SIG-M5 (cell line): ENCODE measurements at regions not wholly inside any gene's neighbourhood (a gene's known extent, or its start where the extent isn't known, plus 50 kb on each side); places are given as distances from the start of the nearest gene placed in this dataset.
"Not testable (repeated sequence)": the region's sequence is repeated elsewhere in the genome, so short reads cannot be mapped to it uniquely, and the experiment has no call there.

Experiments
- DNase-seq: peaks from one replicate; lab custom pipeline; 2025; lab: John Stamatoyannopoulos, UW

GRCh38 chr9:129457325-129457779, 163.5 kb downstream of the C9orf50 start:
- DNase-seq: no peak

DNA sequence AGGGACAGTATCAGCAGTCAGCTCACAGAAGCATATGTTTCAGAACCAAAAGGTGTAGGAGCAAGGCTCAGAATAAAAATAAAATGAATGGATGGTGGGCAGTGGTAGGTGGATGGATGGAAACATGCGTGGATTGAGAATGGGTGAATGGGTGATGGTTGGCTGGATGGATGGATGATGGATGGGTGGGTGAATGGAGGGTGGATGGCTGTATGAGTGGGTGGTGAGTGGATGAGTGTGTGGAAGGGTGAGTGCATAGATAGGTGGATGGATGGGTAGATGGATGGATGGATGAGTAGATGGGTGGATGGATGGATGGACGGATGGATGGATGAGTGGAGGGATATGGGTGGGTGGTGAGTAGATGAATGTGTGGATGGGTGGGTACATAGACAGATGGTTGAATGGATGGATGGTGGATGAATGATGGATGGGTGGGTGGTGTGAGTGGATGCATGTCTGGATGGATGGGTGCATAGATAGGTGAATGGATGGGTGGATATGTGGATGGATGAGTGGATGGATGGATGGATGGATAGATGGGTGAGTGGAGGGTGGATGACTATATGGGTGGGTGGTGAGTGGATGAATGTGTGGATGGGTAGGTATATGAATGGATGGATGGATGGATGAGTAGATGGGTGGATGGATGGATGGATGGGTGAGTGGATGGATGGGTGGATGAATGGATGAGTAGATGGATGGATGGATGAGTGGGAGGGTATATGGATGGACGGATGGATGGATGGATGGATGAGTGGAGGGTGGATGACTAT, 164.2 kb downstream of the C9orf50 start:
- DNase-seq: no peak

DNA sequence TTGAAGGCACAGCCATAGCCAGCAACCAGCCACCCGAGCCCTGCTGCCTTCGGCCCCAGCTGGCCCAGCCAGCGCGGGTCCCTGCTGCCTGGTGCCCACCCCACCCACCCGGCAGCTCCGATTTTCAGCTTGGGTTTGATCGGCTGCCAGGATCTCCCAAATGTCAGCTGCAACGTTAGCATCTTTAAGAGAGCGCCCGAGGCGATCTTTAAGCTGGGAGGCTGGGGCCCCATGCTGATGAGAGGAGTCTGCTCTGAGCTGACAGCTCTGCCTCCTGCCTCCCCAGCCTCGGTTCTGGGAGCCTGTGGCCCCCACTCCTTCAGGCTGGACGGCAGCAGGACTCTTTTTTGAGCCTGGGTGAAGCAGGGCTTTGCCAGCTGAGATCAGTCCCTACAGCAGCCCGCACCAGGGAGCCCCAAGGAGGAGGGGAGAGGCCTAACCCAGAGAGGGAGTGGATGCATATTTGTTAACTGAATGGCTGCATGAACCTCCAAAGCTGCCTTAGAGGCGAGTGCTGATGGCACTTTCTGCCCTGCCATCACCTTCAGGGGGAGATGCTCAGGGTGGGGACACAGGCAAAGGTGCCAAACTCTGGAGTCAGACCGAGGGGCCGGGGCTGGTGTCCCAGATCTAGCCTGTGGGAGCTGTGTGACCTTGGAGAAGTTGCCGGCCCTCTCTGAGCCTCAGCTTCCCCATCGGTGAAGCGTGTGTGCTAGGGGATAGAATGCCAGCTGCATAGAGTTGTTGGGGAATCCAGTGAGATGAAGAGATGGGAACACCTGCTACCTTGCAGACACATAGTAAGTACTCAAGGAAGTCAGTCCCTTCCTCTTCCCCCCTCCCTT, 165.5 kb downstream of the C9orf50 start:
- no peak for DNase-seq

- no peak for DNase-seq
These were observed 166.3 kb downstream of the C9orf50 start for GRCh38 chr9:129454467-129455067.

DNA sequence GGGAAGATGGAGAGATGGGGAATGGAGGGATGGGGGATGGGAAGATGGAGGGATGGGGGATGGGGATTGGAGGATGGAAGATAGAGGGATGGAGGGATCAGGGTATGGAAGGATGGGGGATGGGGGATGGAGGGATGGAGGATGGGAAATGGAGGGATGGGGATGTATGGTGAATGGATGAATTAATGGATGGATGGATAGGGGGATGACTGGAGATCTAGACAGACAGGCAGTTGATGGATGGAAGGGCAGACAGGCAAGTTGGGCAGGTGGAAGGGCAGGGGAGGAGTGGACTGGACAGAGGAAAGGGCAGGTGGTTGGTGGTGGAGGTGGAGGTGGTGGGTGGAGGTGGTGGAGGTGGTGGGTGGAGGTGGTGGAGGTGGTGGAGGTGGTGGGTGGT, 167.2 kb downstream of the C9orf50 start:
- DNase-seq: no peak

- no peak for DNase-seq
These were observed 169.2 kb downstream of the C9orf50 start for GRCh38 chr9:129451669-129452068.

DNA sequence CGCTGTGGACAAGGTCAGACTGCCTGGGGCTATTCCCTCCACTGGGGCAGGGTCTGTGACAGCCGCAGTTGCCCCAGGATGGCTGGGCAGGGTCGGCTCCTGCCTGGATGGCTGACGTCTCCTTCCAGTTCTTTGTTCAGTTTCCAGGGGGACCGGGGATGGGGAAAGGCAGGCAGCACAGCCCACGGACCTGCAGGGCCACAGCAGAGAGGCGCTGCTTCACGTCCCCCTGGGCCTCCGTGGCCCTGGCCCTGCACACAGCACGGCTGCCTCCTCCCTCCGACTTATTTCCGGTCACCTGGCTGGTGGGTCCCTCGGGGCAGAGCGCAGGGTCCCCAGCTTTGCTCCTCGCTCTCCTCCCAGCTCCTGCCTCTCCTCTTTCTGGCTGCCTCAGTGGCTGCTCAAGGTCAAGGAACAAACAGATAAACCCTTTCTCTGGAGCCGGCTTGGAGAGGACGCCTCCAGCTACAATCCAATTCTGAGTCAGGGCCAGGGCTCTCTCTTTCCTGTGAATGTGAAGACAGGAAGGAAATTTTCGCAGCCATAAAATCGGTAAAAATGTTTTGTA, 169.7 kb downstream of the C9orf50 start:
- no peak for DNase-seq

GRCh38 chr9:129449066-129449465, 171.8 kb downstream of the C9orf50 start:
- DNase-seq: no peak

- no peak for DNase-seq
These were observed 173.9 kb downstream of the C9orf50 start for GRCh38 chr9:129446828-129447550.

DNA sequence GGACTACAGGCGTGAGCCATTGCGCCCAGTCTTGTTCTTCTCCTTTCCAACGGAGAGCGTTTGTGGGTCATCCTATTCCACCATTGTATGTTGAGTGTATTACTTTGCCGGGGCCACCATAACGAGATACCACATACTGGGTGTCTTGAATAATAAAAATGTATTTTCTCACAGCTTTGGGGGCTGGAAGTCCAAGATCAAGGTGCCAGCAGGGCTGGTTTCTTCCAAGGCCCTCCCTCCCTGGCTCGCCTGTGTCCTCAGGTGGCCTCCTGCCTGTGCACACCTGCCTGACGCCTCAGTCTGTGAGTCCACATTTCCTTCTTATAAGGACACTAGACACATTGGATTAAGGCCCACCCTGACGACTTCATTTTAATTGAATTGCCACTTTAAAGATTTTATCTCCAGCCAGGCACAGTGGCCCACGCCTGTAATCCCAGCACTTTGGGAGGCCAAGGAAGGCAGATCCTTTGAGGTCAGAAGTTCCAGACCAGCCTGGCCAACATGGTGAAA, 175.1 kb downstream of the C9orf50 start:
- DNase-seq: no peak

DNA sequence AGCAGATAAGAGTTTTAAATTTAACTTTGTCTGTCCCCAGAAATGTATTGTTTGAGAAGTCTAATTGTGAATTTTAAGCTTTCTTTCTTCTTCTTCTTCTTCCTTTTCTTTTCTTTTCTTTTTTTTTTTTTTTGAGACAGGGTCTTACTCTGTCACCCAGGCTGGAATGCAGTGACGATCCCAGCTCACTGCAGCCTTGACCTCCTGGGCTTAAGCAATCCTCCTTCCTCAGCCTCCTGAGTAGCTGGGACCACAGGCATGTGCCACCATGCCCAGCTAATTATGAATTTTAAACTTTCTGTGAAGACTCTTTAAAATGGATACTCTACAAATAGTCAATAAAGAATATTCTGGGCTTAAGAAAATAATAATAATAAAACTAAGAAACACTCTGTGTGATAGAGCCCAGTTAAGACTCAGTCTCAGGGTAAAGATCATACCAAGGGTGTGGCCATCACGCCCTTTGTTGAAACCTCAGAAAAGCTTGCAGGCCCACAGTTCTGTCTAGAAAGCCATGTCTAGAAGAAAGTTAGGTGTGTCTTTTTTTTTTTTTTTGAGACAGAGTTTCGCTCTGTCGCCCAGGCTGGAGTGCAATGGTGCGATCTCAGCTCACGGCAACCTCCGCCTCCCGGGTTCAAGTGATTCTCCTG, 177.3 kb downstream of the C9orf50 start:
- not testable (repeated sequence) for DNase-seq

- DNase-seq: no peak
These were observed 177.9 kb downstream of the C9orf50 start for GRCh38 chr9:129442803-129443511.

DNA sequence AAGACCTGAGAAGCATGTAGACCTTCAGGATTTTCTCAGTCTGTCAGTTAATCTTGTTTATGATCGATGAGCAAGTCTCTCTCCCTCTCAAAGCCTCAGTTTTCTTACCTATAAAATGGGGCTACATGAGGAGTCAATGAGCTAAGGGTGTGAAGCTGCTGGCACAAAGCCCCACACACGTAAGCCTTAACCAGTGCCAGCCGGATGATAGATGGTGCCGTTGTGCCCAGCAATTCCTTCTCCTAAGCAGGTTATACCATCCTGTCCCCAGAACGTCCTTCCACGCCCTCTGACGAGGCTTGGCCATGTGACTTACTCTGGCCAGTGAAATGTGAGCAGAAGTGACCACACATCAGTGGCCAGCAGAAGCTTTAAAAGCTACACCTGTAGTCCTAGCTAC, 179.0 kb downstream of the C9orf50 start:
- DNase-seq: no peak

GRCh38 chr9:129440435-129441186, 180.3 kb downstream of the C9orf50 start:
- no peak for DNase-seq

- no peak for DNase-seq
These were observed 181.7 kb downstream of the C9orf50 start for GRCh38 chr9:129439242-129439641.

- no peak for DNase-seq
These were observed 183.1 kb downstream of the C9orf50 start for GRCh38 chr9:129437626-129438323.

DNA sequence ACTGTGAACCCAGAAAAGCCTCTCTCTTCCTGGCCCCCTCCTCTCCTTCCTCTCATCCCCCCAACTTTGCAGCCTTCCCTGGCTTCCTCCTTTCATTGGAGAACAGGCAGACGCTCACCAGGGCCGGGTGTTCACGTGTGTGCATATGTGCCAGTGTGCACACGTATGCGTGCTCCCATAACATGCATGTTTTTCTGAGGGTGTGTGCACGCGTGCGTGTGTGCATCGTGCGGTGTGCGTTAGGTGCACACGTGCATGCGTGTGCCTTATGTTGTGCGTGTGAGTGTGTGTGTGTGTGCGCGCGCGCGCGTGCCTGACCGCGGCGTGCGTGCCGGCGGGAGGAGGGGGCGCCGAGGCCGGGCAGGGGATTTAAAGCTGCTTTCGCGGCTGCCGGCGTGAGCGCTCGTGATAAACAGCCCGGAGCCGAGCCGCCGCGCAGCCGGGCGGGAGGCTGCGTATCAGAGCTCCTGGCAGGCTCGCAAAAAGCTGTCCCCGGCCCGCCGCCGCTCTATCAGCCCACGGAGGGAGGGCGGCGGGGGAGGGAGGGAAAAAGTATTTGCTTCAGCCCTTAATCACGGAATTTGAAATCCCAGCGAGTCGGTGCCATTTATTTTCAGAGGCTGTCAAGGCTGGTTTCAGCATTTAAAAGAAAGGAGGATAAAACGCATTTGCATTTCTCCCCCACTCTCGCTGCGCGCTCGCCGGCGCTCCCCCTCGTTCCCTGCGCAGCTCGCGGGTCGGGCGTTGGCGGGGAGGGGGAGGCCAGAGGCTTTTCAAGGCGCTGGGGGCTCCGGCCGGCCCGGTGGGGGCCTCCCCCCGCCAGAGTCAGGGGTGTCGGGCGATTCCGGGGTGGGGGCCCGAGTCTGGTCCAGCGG, 183.9 kb downstream of the C9orf50 start:
- DNase-seq: no peak
